ENCODE measurements at regions not wholly inside any gene's neighbourhood (a gene's known extent, or its start where the extent isn't known, plus 50 kb on each side); places are given as distances from the start of the nearest gene placed in this dataset.

GRCh38 chr1:115426956-115427355, 88.9 kb upstream of the NGF start:
- Mint-ChIP-seq H3K4me1 (ENCODE audit: low read depth) (no peaks in the 10 kb centered on the region), H3K4me3 (ENCODE audit: low read depth) (no peak overlapping the region), H3K36me3 (ENCODE audit: insufficient read depth) (no peaks in the 10 kb centered on the region), H3K9me3 (ENCODE audit: low read depth) (no peaks in the 10 kb centered on the region), H3K27ac (no peak overlapping the region), H3K27me3 (peaks cover 11% of the 10 kb centered on the region)
- no peak for TF ChIP-seq CTCF (IDR thresholded peaks at IDR 0.05; ENCODE audit: unreplicated experiment)
- DNase-seq (ENCODE audit: low spot score, unreplicated experiment), result no peak

GRCh38 chr1:115426231-115426771, 88.3 kb upstream of the NGF start:
- DNase-seq (ENCODE audit: low spot score, unreplicated experiment), result no peak
- no peaks in the 10 kb centered on the region for H3K9me3 Mint-ChIP-seq (ENCODE audit: low read depth)
- no peak for TF ChIP-seq CTCF (IDR thresholded peaks at IDR 0.05; ENCODE audit: unreplicated experiment)
- no peak overlapping the region for H3K4me3 Mint-ChIP-seq (ENCODE audit: low read depth)
- no peaks in the 10 kb centered on the region for H3K36me3 Mint-ChIP-seq (ENCODE audit: insufficient read depth)
- H3K27me3 Mint-ChIP-seq, result peaks cover 11% of the 10 kb centered on the region
- no peaks in the 10 kb centered on the region for H3K4me1 Mint-ChIP-seq (ENCODE audit: low read depth)
- no peak overlapping the region for H3K27ac Mint-ChIP-seq

GRCh38 chr1:115425442-115425841, 87.4 kb upstream of the NGF start:
- no peak for TF ChIP-seq CTCF (IDR thresholded peaks at IDR 0.05; ENCODE audit: unreplicated experiment)
- peaks cover 8% of the 10 kb centered on the region for H3K27me3 Mint-ChIP-seq
- H3K36me3 Mint-ChIP-seq (ENCODE audit: insufficient read depth), result no peaks in the 10 kb centered on the region
- H3K27ac Mint-ChIP-seq, result no peak overlapping the region
- no peak overlapping the region for H3K4me3 Mint-ChIP-seq (ENCODE audit: low read depth)
- no peaks in the 10 kb centered on the region for H3K9me3 Mint-ChIP-seq (ENCODE audit: low read depth)
- H3K4me1 Mint-ChIP-seq (ENCODE audit: low read depth), result no peaks in the 10 kb centered on the region
- DNase-seq (ENCODE audit: low spot score, unreplicated experiment), result no peak

- no peaks in the 10 kb centered on the region for H3K36me3 Mint-ChIP-seq (ENCODE audit: insufficient read depth)
- no peaks in the 10 kb centered on the region for H3K4me1 Mint-ChIP-seq (ENCODE audit: low read depth)
- DNase-seq (ENCODE audit: low spot score, unreplicated experiment), result no peak
- no peak for TF ChIP-seq CTCF (IDR thresholded peaks at IDR 0.05; ENCODE audit: unreplicated experiment)
- H3K9me3 Mint-ChIP-seq (ENCODE audit: low read depth), result no peaks in the 10 kb centered on the region
- no peak overlapping the region for H3K27ac Mint-ChIP-seq
- peaks cover 2% of the 10 kb centered on the region for H3K27me3 Mint-ChIP-seq
- H3K4me3 Mint-ChIP-seq (ENCODE audit: low read depth), result no peak overlapping the region
Measured at GRCh38 chr1:115423776-115424175, 85.7 kb upstream of the NGF start.

GRCh38 chr1:115419571-115419970, 81.5 kb upstream of the NGF start:
- no peak for TF ChIP-seq CTCF (IDR thresholded peaks at IDR 0.05; ENCODE audit: unreplicated experiment)
- H3K9me3 Mint-ChIP-seq (ENCODE audit: low read depth), result peaks cover 5% of the 10 kb centered on the region
- H3K4me3 Mint-ChIP-seq (ENCODE audit: low read depth), result no peak overlapping the region
- no peak overlapping the region for H3K27ac Mint-ChIP-seq
- H3K27me3 Mint-ChIP-seq, result peaks cover 2% of the 10 kb centered on the region
- no peaks in the 10 kb centered on the region for H3K4me1 Mint-ChIP-seq (ENCODE audit: low read depth)
- no peak for DNase-seq (ENCODE audit: low spot score, unreplicated experiment)
- H3K36me3 Mint-ChIP-seq (ENCODE audit: insufficient read depth), result no peaks in the 10 kb centered on the region

Measured in progenitor cell of endocrine pancreas (in vitro differentiated cells).